Activated T-helper 1 cell treated with Interleukin-2 at 50 U/mL for 16 hours (primary cell): ENCODE measurements at regions not wholly inside any gene's neighbourhood (a gene's known extent, or its start where the extent isn't known, plus 50 kb on each side); places are given as distances from the start of the nearest gene placed in this dataset.

Experiments
- DNase-seq: peaks from one replicate; pipeline ENCODE4 v3.0.0-alpha.2; 2020; ENCODE audit warnings: low read depth

DNA sequence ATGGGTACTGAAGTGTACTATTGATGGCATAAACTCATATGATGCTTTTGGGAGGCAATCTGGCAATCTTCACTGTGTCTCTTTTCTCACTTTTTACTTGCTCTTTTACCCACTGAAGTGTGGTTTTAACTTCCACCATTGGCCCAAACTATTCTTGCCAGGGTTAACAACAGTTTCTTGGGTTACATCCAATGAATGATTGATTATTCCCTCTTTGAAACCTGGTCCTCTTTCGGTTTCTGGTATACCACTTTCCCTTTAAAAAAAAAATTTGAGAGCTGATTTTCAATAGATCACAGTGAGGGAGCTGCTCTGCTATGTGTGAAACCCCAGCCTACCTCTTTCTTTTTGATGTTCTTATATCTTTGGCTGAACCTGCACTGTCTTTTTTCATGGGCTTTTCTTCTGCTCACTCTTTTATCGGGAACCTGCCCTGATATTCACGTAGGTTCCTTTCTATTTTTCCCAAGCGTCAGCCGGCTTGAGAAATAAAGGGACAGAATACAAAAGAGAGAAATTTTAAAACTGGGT lies 56.1 kb upstream of the OR4E1 start:
- no peak for DNase-seq

DNA sequence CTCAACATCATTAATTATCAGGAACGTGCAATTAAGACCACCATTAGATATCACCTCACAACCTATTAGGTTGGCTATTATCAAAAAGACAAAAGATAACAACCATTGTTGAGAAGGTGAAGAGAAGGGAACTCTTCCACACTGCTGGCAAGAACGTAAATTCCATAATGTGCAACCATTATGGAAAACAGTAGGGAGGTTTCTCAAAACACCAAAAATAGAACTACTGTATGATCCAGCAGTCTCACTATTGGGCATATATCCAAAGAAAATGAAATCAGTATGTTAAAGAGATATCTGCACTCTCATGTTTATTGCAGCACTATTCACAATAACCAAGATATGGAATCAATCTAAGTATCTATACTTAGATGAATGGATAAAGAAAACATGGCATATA lies 51.6 kb upstream of the OR4E1 start:
- DNase-seq = no peak

DNA sequence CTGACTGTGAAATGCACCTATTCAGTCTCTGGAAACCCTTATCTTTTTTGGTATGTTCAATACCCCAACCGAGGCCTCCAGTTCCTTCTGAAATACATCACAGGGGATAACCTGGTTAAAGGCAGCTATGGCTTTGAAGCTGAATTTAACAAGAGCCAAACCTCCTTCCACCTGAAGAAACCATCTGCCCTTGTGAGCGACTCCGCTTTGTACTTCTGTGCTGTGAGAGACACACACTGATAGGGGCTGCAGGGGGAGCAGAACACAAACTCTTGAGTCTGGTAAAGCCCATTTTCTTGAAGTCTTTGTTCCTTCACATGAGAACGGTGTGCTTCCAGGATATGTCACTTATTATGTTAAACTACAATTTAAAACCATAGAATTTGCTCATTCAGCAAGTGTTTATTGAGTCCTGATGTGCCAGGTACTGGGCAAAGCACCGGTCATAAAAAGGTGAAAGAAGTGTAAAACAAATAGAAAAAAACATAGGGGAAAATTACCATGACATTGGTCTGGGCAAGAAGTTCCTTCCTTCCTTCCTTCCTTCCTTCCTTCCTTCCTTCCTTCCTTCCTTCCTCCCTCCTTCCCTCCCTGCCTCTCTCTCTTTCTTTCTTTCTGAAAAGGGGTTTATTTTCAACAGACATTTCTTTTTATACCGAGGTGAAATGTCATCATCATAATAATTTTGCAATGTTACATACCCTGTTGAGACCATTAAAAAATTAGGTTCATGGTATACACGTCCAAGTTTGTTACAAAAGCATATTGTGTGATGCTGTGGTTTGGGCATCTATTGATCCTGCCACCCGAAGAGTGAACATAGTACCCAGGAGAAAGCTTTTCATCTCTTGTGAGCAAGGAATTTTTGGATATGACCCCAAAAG lies 50.7 kb upstream of the OR4E1 start:
- DNase-seq = no peak

DNA sequence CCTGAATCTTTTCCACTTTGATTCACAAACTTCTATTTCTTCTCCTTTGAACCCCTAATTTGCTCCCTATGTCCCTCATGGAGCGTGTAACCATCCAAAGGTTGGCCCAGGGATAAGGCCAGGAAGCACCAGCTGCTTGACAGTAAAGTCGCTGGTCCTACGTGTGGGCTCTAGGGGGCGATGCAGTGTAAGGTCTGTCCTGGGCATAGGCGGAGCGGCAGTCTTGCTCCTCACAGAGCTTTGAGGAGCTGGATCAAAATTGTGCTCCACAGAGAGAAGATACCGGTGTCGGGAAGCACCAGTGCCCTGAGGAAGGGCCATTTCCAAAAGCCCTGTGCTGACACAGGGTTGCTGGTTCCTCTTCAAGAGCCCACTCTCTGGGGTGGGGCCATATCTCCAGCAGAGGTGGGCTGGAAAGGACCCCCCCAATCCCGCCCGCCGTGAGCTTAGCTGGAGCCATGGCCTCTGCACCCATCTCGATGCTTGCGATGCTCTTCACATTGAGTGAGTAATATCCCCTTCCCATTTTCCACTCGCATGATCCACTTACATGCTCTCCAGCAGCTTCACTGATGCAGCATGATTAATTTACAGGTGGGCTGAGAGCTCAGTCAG lies 49.9 kb upstream of the OR4E1 start:
- no peak for DNase-seq
